ENCODE measurements at regions not wholly inside any gene's neighbourhood (a gene's known extent, or its start where the extent isn't known, plus 50 kb on each side); places are given as distances from the start of the nearest gene placed in this dataset.

DNA sequence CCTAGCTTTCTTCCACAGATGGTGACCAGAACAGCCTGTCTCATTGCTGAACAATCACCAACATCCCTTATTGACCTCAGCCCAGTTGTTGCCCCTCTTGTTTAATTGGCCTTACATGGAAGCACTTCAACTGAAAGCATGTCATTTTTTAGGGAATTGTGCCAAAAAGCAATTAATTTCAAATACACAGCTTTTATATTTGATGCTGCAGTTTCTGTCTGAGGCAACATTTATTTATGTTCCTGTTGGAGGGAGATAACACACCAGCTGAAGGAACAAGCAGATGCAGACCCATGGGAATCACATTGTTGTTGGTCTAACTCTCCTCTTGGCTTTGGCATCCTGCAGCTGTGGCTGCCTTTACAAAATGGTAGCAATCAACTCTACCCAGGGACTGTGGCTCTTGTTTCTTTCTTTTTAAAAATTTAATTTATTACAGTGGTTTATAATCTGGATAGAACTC lies 498.1 kb upstream of the RGMA start:
- no peak overlapping the region for H3K27ac ChIP-seq (ENCODE audit: low read depth, low read length)
- no peak for DNase-seq (ENCODE audit: low read depth, low spot score)
- H3K4me3 ChIP-seq (ENCODE audit: low read depth, low read length), result no peak overlapping the region
- H3K9me3 ChIP-seq (ENCODE audit: control insufficient read depth, insufficient read depth, low read length), result no peaks in the 10 kb centered on the region
- CTCF ChIA-PET, result no interaction called here
- H3K27me3 ChIP-seq (ENCODE audit: control insufficient read depth, insufficient read depth, low read length), result no peaks in the 10 kb centered on the region
- POLR2A ChIA-PET, result no interaction called here
- TF ChIP-seq, protein P1, sequence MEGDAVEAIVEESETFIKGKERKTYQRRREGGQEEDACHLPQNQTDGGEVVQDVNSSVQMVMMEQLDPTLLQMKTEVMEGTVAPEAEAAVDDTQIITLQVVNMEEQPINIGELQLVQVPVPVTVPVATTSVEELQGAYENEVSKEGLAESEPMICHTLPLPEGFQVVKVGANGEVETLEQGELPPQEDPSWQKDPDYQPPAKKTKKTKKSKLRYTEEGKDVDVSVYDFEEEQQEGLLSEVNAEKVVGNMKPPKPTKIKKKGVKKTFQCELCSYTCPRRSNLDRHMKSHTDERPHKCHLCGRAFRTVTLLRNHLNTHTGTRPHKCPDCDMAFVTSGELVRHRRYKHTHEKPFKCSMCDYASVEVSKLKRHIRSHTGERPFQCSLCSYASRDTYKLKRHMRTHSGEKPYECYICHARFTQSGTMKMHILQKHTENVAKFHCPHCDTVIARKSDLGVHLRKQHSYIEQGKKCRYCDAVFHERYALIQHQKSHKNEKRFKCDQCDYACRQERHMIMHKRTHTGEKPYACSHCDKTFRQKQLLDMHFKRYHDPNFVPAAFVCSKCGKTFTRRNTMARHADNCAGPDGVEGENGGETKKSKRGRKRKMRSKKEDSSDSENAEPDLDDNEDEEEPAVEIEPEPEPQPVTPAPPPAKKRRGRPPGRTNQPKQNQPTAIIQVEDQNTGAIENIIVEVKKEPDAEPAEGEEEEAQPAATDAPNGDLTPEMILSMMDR (IDR thresholded peaks at IDR 0.05; ENCODE audit: low read depth, low read length), result no peak

DNA sequence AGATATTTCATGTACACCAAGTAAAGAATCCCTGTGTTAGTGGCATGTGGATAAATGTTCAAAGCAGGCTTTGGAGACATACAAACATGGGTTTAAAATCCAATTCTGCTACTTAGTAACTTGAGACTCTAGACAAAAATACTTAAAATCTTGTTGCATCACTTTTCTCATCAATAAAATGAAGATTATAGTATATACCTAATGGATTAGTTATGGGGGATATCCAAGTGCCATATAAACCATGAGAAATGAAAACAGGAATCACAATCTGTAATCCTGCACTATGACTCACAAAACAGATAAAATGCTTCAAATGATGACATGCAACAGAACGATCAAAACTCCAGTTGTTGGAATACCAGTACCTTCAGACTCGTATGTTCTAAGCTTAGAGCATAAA lies 496.0 kb upstream of the RGMA start:
- Histone ChIP-seq H3K27ac (ENCODE audit: low read depth, low read length) (no peak overlapping the region), H3K27me3 (ENCODE audit: control insufficient read depth, insufficient read depth, low read length) (no peaks in the 10 kb centered on the region), H3K4me3 (ENCODE audit: low read depth, low read length) (no peak overlapping the region), H3K9me3 (ENCODE audit: control insufficient read depth, insufficient read depth, low read length) (no peaks in the 10 kb centered on the region)
- POLR2A ChIA-PET, result no interaction called here
- DNase-seq (ENCODE audit: low read depth, low spot score), result no peak
- TF ChIP-seq, protein P1 (IDR thresholded peaks at IDR 0.05; ENCODE audit: low read depth, low read length), result no peak
- CTCF ChIA-PET, result no interaction called here

DNA sequence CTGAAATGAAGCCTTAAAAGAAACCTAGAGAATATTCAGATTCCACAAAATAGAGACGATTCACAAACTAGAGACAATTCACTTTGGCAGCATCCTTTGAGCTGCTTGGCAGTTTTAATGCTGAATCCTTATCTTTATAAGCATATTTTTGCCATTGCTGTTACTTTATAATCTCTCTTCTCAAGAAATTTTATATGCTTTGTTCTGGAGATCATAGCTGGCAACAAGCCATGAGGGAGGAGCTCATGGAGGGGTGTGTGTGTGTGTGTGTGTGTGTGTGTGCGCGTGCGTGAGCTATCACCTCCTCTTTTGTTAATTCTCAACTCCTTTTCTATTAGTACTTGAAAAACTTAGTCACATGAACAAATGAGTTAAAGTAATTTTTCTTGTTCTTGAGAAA lies 495.0 kb upstream of the RGMA start:
- Histone ChIP-seq H3K27ac (ENCODE audit: low read depth, low read length) (no peak overlapping the region), H3K9me3 (ENCODE audit: control insufficient read depth, insufficient read depth, low read length) (no peaks in the 10 kb centered on the region), H3K4me3 (ENCODE audit: low read depth, low read length) (no peak overlapping the region), H3K27me3 (ENCODE audit: control insufficient read depth, insufficient read depth, low read length) (no peaks in the 10 kb centered on the region)
- TF ChIP-seq, protein P1 (IDR thresholded peaks at IDR 0.05; ENCODE audit: low read depth, low read length), result no peak
- ChIA-PET POLR2A (no interaction called here), CTCF (no interaction called here)
- no peak for DNase-seq (ENCODE audit: low read depth, low spot score)

DNA sequence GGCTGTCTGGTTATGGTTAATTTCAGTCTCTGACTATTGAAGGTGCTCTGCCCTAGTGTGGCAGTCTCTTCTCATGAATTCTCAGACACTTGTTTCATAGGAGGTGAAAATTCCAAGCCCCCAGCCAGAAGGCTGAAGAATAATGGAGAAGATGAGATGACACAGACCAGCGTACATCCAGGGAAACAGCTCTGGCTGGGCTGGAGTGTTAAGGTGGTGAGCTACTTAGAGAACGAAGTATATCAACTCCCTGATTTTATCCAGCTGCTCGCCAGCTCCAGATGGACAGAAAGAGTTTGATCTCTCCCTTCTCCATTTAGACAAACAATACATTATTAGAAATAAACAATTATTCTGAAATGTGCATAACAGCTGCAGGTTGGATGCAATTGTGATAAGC lies 494.5 kb upstream of the RGMA start:
- Histone ChIP-seq H3K27me3 (ENCODE audit: control insufficient read depth, insufficient read depth, low read length) (no peaks in the 10 kb centered on the region), H3K9me3 (ENCODE audit: control insufficient read depth, insufficient read depth, low read length) (no peaks in the 10 kb centered on the region), H3K4me3 (ENCODE audit: low read depth, low read length) (no peak overlapping the region), H3K27ac (ENCODE audit: low read depth, low read length) (no peak overlapping the region)
- TF ChIP-seq, protein P1 (IDR thresholded peaks at IDR 0.05; ENCODE audit: low read depth, low read length), result no peak
- CTCF ChIA-PET, result no interaction called here
- POLR2A ChIA-PET, result no interaction called here
- DNase-seq (ENCODE audit: low read depth, low spot score), result no peak

DNA sequence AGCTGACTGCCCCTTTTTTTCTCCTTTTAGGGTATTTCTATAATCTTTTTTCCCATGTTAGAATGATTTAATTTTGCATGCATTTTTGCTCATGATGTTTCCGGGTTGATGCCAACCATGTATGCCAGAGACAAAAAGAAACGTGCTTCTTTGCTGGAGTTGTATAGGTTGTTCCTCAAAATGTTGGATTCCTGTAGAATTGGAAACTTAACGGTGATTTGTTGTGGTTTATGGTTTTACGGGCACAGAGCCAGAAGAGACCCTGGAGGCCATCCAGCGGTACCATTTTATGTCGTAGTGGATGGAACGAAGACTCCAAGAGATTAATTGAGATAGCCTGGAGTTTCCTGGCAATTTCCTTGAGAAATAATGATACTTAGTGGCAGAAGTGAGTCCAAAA lies 481.5 kb upstream of the RGMA start:
- Histone ChIP-seq H3K27me3 (ENCODE audit: control insufficient read depth, insufficient read depth, low read length) (no peaks in the 10 kb centered on the region), H3K27ac (ENCODE audit: low read depth, low read length) (no peak overlapping the region), H3K4me3 (ENCODE audit: low read depth, low read length) (no peak overlapping the region), H3K9me3 (ENCODE audit: control insufficient read depth, insufficient read depth, low read length) (peaks cover 9% of the 10 kb centered on the region; the same call in 1 of the 2 replicates)
- POLR2A ChIA-PET, result no interaction called here
- DNase-seq (ENCODE audit: low read depth, low spot score), result no peak
- CTCF ChIA-PET, result no interaction called here
- TF ChIP-seq, protein P1 (IDR thresholded peaks at IDR 0.05; ENCODE audit: low read depth, low read length), result no peak

All from AG04450 (cell line).